HG03097 (cell line): ENCODE measurements at regions not wholly inside any gene's neighbourhood (a gene's known extent, or its start where the extent isn't known, plus 50 kb on each side); places are given as distances from the start of the nearest gene placed in this dataset.
"Not testable (repeated sequence)": the region's sequence is repeated elsewhere in the genome, so short reads cannot be mapped to it uniquely, and the experiment has no call there.

Experiments used
- ATAC-seq: cut with Tn5 transposase; IDR thresholded peaks from one replicate; pipeline ENCODE4 v1.9.1; 2021; ENCODE audit not compliant: unreplicated experiment, low FRiP score

GRCh38 chr22:48303369-48303725, 1524.3 kb downstream of the BRD1 start:
- ATAC-seq: no peak

GRCh38 chr22:48302657-48303368, 1524.9 kb downstream of the BRD1 start:
- no peak for ATAC-seq

GRCh38 chr22:48301908-48302307, 1525.8 kb downstream of the BRD1 start:
- ATAC-seq: no peak

- ATAC-seq: no peak
Measured at GRCh38 chr22:48301421-48301820, 1526.3 kb downstream of the BRD1 start.

- ATAC-seq: no peak
Measured at GRCh38 chr22:48300877-48301276, 1526.8 kb downstream of the BRD1 start.

GRCh38 chr22:48299801-48300200, 1527.9 kb downstream of the BRD1 start:
- no peak for ATAC-seq

GRCh38 chr22:48299124-48299523, 1528.5 kb downstream of the BRD1 start:
- ATAC-seq: no peak

- no peak for ATAC-seq
Measured at GRCh38 chr22:48297296-48297695, 1530.4 kb downstream of the BRD1 start.

GRCh38 chr22:48289954-48290353, 1527.5 kb downstream of the TBC1D22A start:
- not testable (repeated sequence) for ATAC-seq

GRCh38 chr22:48288376-48288940, 1526.0 kb downstream of the TBC1D22A start:
- ATAC-seq: no peak

GRCh38 chr22:48287031-48287430, 1524.6 kb downstream of the TBC1D22A start:
- no peak for ATAC-seq

- ATAC-seq: no peak
Measured at GRCh38 chr22:48284671-48285070, 1522.2 kb downstream of the TBC1D22A start.

- ATAC-seq: no peak
Measured at GRCh38 chr22:48282804-48283203, 1520.4 kb downstream of the TBC1D22A start.

GRCh38 chr22:48279461-48279756, 1517.0 kb downstream of the TBC1D22A start:
- no peak for ATAC-seq

GRCh38 chr22:48278620-48279460, 1516.4 kb downstream of the TBC1D22A start:
- no peak for ATAC-seq

- no peak for ATAC-seq
Measured at GRCh38 chr22:48277868-48278581, 1515.6 kb downstream of the TBC1D22A start.

- no peak for ATAC-seq
Measured at GRCh38 chr22:48276994-48277867, 1514.8 kb downstream of the TBC1D22A start.

GRCh38 chr22:48275412-48275811, 1513.0 kb downstream of the TBC1D22A start:
- ATAC-seq: no peak

GRCh38 chr22:48270731-48271130, 1508.3 kb downstream of the TBC1D22A start:
- ATAC-seq: no peak
